ENCODE measurements at regions not wholly inside any gene's neighbourhood (a gene's known extent, or its start where the extent isn't known, plus 50 kb on each side); places are given as distances from the start of the nearest gene placed in this dataset.

DNA sequence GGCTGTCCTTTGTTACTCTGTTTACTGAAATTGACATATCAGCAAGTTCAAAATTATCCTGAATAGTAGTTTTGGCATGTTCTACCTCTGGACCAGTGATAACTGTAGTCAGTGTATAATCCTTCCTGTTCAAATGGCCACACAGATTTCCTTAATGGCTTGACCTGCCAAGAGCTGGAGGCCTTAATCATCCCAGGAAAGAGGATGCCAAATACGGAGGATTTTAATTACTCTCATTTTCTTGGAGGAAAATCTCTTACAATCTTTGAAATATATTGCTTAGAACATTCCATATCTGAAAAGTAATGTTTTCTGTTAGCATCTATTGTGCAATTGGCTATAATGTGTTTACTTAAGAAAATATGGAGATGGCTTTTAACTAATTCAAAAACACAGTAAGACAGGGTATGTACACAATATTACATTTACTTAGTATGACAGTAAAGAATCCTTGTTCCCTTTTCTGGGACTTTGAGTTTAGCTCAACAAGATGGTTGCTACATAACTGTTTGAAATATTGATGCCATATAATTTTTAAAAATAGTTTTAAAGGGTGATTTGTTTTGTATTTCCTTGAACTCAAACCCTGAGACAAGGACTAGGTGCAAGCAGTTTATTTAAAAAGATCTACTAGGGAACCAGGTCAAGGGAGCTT is 68.9 kb upstream of the SELENOP start:
- TF ChIP-seq POLR2A (IDR thresholded peaks at IDR 0.05) = no peak
- TF ChIP-seq, protein P1, sequence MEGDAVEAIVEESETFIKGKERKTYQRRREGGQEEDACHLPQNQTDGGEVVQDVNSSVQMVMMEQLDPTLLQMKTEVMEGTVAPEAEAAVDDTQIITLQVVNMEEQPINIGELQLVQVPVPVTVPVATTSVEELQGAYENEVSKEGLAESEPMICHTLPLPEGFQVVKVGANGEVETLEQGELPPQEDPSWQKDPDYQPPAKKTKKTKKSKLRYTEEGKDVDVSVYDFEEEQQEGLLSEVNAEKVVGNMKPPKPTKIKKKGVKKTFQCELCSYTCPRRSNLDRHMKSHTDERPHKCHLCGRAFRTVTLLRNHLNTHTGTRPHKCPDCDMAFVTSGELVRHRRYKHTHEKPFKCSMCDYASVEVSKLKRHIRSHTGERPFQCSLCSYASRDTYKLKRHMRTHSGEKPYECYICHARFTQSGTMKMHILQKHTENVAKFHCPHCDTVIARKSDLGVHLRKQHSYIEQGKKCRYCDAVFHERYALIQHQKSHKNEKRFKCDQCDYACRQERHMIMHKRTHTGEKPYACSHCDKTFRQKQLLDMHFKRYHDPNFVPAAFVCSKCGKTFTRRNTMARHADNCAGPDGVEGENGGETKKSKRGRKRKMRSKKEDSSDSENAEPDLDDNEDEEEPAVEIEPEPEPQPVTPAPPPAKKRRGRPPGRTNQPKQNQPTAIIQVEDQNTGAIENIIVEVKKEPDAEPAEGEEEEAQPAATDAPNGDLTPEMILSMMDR (IDR thresholded peaks at IDR 0.05) = no peak

Data from uterus (tissue), 2 donors.